ENCODE measurements at regions not wholly inside any gene's neighbourhood (a gene's known extent, or its start where the extent isn't known, plus 50 kb on each side); places are given as distances from the start of the nearest gene placed in this dataset.

GRCh38 chr2:129758784-129759471, 220.5 kb upstream of the RAB6C start:
- DNase-seq (ENCODE audit: low read depth), result no peak

DNA sequence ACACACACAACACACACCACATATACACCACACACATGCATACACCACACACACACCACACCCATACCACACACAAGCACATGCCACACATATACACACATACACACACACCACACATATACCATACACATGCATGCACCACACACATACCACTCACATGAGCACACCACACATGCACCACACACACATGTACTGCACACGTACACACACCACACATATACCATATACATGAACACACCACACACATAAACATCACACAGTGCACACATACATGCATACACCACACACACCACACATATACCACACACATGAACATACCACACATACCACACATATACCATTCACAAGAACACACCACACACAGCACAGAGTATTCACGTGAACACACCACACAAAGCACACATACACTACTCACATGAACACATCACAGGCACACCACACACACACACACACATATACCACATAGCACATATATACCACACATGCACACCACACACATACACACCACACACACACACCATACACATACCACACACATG, 219.9 kb upstream of the RAB6C start:
- DNase-seq (ENCODE audit: low read depth), result no peak

GRCh38 chr2:129760669-129761068, 218.8 kb upstream of the RAB6C start:
- DNase-seq (ENCODE audit: low read depth), result no peak

GRCh38 chr2:129761569-129762021, 217.9 kb upstream of the RAB6C start:
- no peak for DNase-seq (ENCODE audit: low read depth)

DNA sequence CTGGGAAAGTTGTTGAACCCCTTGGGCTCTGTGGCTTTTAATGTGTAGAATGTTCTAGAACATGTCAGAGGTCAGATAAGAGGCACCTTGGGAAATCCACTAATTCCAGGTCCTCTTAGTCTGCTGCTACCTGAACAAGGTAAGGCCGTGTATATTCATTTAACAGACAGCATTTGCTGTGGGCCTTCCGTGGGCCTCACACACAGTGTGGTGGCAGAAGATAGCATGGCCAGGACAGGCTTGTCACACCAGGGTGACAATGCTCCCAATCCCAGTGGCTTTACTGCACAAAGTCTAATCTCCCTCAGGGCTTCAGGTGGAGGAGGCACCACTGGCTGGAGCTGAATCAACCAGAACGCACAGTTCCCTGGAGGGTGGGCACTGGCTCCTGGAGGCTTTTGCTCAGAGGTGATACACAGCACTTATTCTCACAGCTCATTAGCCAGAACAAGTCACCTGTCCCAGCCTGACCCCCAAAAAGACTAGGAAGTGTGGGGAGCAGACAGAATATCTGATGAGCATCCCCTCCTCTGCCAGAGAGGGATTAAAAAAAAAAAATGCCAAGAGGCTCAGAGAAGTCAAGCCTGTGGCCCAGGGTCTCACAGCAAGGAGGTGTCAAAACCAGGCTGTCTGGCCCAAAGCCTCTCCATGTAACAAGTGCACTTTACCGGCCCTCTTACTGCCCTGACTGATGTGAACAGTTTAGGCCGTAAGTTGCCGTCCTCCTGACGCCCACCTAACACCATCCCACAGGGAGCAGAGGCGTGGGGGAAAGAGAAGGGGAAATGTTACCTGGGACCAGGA, 216.9 kb upstream of the RAB6C start:
- no peak for DNase-seq (ENCODE audit: low read depth)

DNA sequence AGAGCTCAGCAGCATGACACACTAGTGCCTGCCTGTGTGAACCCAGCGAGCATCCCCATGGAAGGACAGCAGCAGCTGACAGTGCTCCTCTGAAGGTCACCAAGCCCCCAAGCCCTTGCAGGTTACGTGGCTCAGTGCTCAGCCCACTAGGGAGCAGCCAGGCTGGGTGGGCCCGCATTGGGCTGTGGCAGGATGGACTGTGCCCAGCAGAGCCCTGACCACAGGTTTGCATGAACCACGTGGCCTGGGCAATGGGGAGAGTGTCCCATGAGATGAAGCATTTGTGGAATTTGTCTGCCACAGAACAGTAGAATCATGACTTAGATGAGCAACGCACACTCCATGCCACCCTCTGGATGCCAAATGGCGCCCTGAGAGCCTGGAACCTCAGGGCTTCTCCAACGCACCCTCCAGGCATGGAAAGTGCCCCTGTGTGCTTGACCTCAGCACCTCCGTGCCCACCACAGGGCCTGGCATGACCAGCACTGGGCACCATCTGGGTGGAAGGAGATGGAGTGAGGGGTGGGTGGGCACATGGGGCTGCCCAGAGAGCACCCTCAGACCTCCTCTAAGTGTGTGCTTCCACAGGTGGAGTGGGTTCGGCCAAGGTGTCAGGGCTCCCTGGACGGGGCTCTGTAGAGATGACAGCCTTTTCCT, 216.1 kb upstream of the RAB6C start:
- no peak for DNase-seq (ENCODE audit: low read depth)

DNA sequence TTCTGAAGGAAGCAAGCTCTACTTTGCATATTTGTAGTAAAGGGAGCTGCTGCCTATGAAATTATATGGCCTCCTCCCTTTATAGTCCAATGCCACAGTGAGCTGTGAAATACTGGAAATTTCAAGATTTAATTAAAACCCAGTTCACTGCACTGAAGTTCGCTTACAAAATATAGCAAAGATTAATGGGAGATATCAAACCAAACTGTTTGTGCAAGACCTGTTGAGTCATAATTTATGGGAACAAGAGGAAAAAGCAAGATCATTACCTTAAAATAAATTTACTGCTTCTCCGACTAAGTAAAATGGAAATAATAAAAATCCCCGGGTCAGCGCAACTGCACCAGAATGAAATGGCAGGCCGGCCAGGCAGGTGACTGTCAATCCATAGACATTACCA, 215.5 kb upstream of the RAB6C start:
- DNase-seq (ENCODE audit: low read depth), result no peak

GRCh38 chr2:129764376-129765325, 214.8 kb upstream of the RAB6C start:
- no peak for DNase-seq (ENCODE audit: low read depth)

- DNase-seq (ENCODE audit: low read depth), result no peak
Measured at GRCh38 chr2:129765326-129765677, 214.2 kb upstream of the RAB6C start.

GRCh38 chr2:129765678-129766351, 213.7 kb upstream of the RAB6C start:
- DNase-seq (ENCODE audit: low read depth), result no peak

- no peak for DNase-seq (ENCODE audit: low read depth)
Measured at GRCh38 chr2:129766374-129766993, 213.0 kb upstream of the RAB6C start.

GRCh38 chr2:129767346-129768035, 212.0 kb upstream of the RAB6C start:
- DNase-seq (ENCODE audit: low read depth), result no peak

GRCh38 chr2:129768036-129768386, 211.5 kb upstream of the RAB6C start:
- DNase-seq (ENCODE audit: low read depth), result no peak

- DNase-seq (ENCODE audit: low read depth), result no peak
Measured at GRCh38 chr2:129768485-129769184, 210.8 kb upstream of the RAB6C start.

DNA sequence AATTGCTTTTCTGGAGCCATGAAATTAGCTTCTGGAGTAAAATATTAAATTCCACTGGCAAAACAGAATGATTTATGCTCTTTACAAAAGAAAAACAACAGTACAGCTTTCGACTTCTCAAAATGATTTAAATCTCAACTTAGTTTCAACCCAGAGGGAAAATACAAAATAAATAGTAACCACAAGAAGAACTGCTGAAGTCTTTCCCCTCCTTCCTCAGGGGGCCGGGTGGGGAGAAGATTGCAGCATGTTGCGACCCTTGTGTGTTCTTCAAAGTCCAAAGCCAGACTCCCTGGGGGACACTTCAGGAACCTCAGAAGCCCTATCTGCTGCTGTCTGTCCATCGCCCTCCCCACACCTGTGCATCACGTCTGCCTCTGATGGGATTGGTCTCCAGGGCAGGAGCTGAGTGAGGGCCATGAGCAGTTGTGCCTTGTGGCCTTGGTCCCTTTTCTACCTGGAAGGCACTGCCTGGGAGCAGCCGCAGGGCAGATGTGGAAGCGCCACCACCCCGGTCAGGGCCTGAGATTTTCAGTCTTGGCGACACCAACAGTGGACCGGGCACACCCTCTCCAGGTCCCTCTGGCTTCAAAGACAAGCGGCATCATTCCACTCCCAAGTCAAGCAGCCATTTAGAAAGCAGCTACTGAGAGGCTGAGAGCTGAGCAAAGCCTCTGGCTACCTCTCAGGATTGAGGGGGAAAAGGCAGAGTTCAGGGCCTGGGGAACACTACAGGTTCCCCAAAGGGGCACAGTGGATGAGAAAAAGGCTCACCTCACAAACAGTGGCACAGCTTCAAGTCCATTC, 210.1 kb upstream of the RAB6C start:
- DNase-seq (ENCODE audit: low read depth), result no peak

- DNase-seq (ENCODE audit: low read depth), result no peak
Measured at GRCh38 chr2:129771418-129772189, 207.9 kb upstream of the RAB6C start.

GRCh38 chr2:129772190-129772579, 207.3 kb upstream of the RAB6C start:
- no peak for DNase-seq (ENCODE audit: low read depth)
